Chondrocyte (in vitro differentiated cells): ENCODE measurements at regions not wholly inside any gene's neighbourhood (a gene's known extent, or its start where the extent isn't known, plus 50 kb on each side); places are given as distances from the start of the nearest gene placed in this dataset.

Source experiments
- DNase-seq: peaks from one replicate; pipeline ENCODE4 v3.0.0; 2021; ENCODE audit warnings: mixed read lengths, low spot score
- H3K27ac Mint-ChIP-seq: one replicate; pipeline ENCODE4 v1.8.0; 2021; ENCODE audit warnings: mild to moderate bottlenecking, moderate library complexity, mixed read lengths; ENCODE audit not compliant: unreplicated experiment
- H3K27me3 Mint-ChIP-seq: 2 replicates; pipeline ENCODE4 v1.8.0; 2021; ENCODE audit warnings: low read depth, mixed read lengths
- H3K36me3 Mint-ChIP-seq: 2 replicates; pipeline ENCODE4 v1.8.0; 2021; ENCODE audit warnings: low read depth, mixed read lengths
- H3K4me1 Mint-ChIP-seq: 2 replicates; pipeline ENCODE4 v1.8.0; 2021; ENCODE audit warnings: low read depth, mild to moderate bottlenecking, mixed read lengths
- H3K4me3 Mint-ChIP-seq: one replicate; pipeline ENCODE4 v1.8.0; 2021; ENCODE audit warnings: mild to moderate bottlenecking, moderate library complexity, mixed read lengths; ENCODE audit not compliant: unreplicated experiment
- H3K9me3 Mint-ChIP-seq: 2 replicates; pipeline ENCODE4 v1.8.0; 2021; ENCODE audit warnings: low read depth, mixed read lengths
- TF ChIP-seq, protein P1 (sequence below): fragments of 200-600 bp; sonication (generic); IDR thresholded peaks from 2 replicates; pipeline ENCODE4 v1.5.0; 2021; ENCODE audit warnings: antibody characterized with exemption, mild to moderate bottlenecking, moderate library complexity

DNA sequence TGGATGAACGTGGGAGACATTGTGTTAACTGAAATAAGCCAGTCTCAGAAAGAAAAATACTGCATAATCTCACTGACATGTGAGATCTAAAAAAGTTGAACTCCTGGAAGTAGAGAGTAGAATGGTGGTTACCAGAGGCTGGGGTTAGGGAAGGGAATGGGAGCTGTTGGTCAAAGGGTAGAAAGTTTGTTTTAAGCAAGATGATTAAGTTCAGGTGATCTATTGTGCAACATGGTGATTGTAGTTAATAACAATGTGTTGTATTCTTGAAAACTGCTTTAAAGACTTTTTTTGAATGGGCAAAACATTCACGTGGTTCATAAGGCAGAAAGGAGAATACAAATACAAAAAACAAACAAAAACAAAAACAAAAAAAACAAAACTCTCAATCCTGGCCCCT, 460.4 kb upstream of the TBX3 start:
- Mint-ChIP-seq H3K27me3 (peaks cover 5% of the 10 kb centered on the region), H3K4me3 (no peak overlapping the region), H3K36me3 (no peaks in the 10 kb centered on the region), H3K4me1 (no peaks in the 10 kb centered on the region), H3K9me3 (peaks cover 8% of the 10 kb centered on the region), H3K27ac (no peak overlapping the region)
- TF ChIP-seq, protein P1, sequence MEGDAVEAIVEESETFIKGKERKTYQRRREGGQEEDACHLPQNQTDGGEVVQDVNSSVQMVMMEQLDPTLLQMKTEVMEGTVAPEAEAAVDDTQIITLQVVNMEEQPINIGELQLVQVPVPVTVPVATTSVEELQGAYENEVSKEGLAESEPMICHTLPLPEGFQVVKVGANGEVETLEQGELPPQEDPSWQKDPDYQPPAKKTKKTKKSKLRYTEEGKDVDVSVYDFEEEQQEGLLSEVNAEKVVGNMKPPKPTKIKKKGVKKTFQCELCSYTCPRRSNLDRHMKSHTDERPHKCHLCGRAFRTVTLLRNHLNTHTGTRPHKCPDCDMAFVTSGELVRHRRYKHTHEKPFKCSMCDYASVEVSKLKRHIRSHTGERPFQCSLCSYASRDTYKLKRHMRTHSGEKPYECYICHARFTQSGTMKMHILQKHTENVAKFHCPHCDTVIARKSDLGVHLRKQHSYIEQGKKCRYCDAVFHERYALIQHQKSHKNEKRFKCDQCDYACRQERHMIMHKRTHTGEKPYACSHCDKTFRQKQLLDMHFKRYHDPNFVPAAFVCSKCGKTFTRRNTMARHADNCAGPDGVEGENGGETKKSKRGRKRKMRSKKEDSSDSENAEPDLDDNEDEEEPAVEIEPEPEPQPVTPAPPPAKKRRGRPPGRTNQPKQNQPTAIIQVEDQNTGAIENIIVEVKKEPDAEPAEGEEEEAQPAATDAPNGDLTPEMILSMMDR, result no peak
- no peak for DNase-seq

GRCh38 chr12:115140981-115141655, 457.1 kb upstream of the TBX3 start:
- Mint-ChIP-seq H3K27me3 (peaks cover 5% of the 10 kb centered on the region), H3K27ac (no peak overlapping the region), H3K4me1 (peaks cover 4% of the 10 kb centered on the region), H3K36me3 (no peaks in the 10 kb centered on the region), H3K9me3 (peaks cover 6% of the 10 kb centered on the region), H3K4me3 (no peak overlapping the region)
- TF ChIP-seq, protein P1, result no peak
- no peak for DNase-seq

- H3K27ac Mint-ChIP-seq, result no peak overlapping the region
- DNase-seq, result no peak
- H3K4me1 Mint-ChIP-seq, result peaks cover 14% of the 10 kb centered on the region
- no peaks in the 10 kb centered on the region for H3K27me3 Mint-ChIP-seq
- peaks cover 4% of the 10 kb centered on the region for H3K9me3 Mint-ChIP-seq
- no peak overlapping the region for H3K4me3 Mint-ChIP-seq
- H3K36me3 Mint-ChIP-seq, result no peaks in the 10 kb centered on the region
- TF ChIP-seq, protein P1, result no peak
These were observed 454.0 kb upstream of the TBX3 start for GRCh38 chr12:115137812-115138521.

DNA sequence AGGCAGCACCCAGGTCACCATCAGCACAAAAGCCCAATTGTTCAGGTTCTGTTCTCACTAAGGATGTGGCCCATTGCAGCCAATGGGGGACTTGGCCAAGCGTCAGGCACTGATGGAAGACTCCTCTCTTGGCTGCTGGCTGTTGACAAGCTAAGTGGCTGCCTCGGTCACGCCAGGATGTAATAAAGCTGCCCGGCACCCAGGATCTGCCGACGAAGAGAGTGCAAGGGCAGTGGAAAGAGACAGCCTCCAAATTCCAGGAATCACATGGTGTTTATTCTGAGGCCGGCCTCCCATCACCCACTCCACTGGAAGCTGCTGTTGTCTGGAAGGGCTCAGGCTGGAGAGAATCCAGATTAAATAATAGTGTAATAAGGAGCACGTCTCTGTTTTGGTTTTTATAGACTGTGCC, 451.8 kb upstream of the TBX3 start:
- TF ChIP-seq, protein P1, result no peak
- no peaks in the 10 kb centered on the region for H3K36me3 Mint-ChIP-seq
- peak overlapping the region; percentile 53 for H3K4me3 Mint-ChIP-seq
- peak overlapping the region; percentile 30 for H3K27ac Mint-ChIP-seq
- no peaks in the 10 kb centered on the region for H3K27me3 Mint-ChIP-seq
- no peaks in the 10 kb centered on the region for H3K9me3 Mint-ChIP-seq
- DNase-seq, result no peak
- peaks cover 14% of the 10 kb centered on the region for H3K4me1 Mint-ChIP-seq

DNA sequence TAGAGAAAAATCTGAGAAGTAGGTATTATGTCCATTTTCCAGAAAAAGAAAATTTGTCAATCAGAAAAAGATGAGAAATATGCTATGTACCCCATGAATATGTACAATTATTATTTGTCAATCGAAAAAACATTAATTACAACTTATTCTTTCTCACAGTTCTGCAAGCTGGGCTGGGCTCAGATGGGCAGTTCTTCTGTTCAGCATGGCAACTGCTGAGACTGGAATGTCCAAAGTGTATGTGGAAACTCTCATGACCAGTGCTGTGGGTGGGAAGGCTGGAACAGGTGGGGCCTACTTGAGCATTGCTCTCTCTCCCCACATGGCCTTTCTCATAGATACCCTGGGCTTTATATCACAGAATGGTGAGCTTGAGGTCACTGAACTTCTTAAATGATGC, 450.3 kb upstream of the TBX3 start:
- Mint-ChIP-seq H3K4me3 (no peak overlapping the region), H3K9me3 (no peaks in the 10 kb centered on the region), H3K4me1 (peaks cover 14% of the 10 kb centered on the region), H3K36me3 (no peaks in the 10 kb centered on the region), H3K27ac (no peak overlapping the region), H3K27me3 (no peaks in the 10 kb centered on the region)
- TF ChIP-seq, protein P1, result no peak
- no peak for DNase-seq
